Chondrocyte (in vitro differentiated cells): ENCODE measurements at regions not wholly inside any gene's neighbourhood (a gene's known extent, or its start where the extent isn't known, plus 50 kb on each side); places are given as distances from the start of the nearest gene placed in this dataset.

Experiments used
- DNase-seq: peaks from one replicate; pipeline ENCODE4 v3.0.0; 2021; ENCODE audit warnings: mixed read lengths, low spot score
- H3K27ac Mint-ChIP-seq: one replicate; pipeline ENCODE4 v1.8.0; 2021; ENCODE audit warnings: mild to moderate bottlenecking, moderate library complexity, mixed read lengths; ENCODE audit not compliant: unreplicated experiment
- H3K27me3 Mint-ChIP-seq: 2 replicates; pipeline ENCODE4 v1.8.0; 2021; ENCODE audit warnings: low read depth, mixed read lengths
- H3K36me3 Mint-ChIP-seq: 2 replicates; pipeline ENCODE4 v1.8.0; 2021; ENCODE audit warnings: low read depth, mixed read lengths
- H3K4me1 Mint-ChIP-seq: 2 replicates; pipeline ENCODE4 v1.8.0; 2021; ENCODE audit warnings: low read depth, mild to moderate bottlenecking, mixed read lengths
- H3K4me3 Mint-ChIP-seq: one replicate; pipeline ENCODE4 v1.8.0; 2021; ENCODE audit warnings: mild to moderate bottlenecking, moderate library complexity, mixed read lengths; ENCODE audit not compliant: unreplicated experiment
- H3K9me3 Mint-ChIP-seq: 2 replicates; pipeline ENCODE4 v1.8.0; 2021; ENCODE audit warnings: low read depth, mixed read lengths
- CTCF ChIP-seq: fragments of 200-600 bp; sonication (generic); IDR thresholded peaks from 2 replicates; pipeline ENCODE4 v1.5.0; 2021; ENCODE audit warnings: antibody characterized with exemption, mild to moderate bottlenecking, moderate library complexity

GRCh38 chr18:7413906-7414305, 153.2 kb upstream of the PTPRM start:
- Mint-ChIP-seq H3K4me3 (no peak overlapping the region), H3K36me3 (no peaks in the 10 kb centered on the region), H3K4me1 (peaks cover 21% of the 10 kb centered on the region), H3K27me3 (no peaks in the 10 kb centered on the region), H3K9me3 (peaks cover 6% of the 10 kb centered on the region), H3K27ac (no peak overlapping the region)
- DNase-seq: no peak
- no peak for TF ChIP-seq CTCF

GRCh38 chr18:7414459-7414858, 152.7 kb upstream of the PTPRM start:
- no peaks in the 10 kb centered on the region for H3K27me3 Mint-ChIP-seq
- TF ChIP-seq CTCF: no peak
- DNase-seq: no peak
- no peaks in the 10 kb centered on the region for H3K36me3 Mint-ChIP-seq
- H3K4me3 Mint-ChIP-seq: no peak overlapping the region
- peaks cover 3% of the 10 kb centered on the region for H3K9me3 Mint-ChIP-seq
- peaks cover 21% of the 10 kb centered on the region for H3K4me1 Mint-ChIP-seq
- no peak overlapping the region for H3K27ac Mint-ChIP-seq

- H3K27ac Mint-ChIP-seq: no peak overlapping the region
- H3K9me3 Mint-ChIP-seq: no peaks in the 10 kb centered on the region
- no peaks in the 10 kb centered on the region for H3K27me3 Mint-ChIP-seq
- H3K4me3 Mint-ChIP-seq: no peak overlapping the region
- H3K36me3 Mint-ChIP-seq: no peaks in the 10 kb centered on the region
- no peak for TF ChIP-seq CTCF
- H3K4me1 Mint-ChIP-seq: peaks cover 21% of the 10 kb centered on the region
- DNase-seq: no peak
These were observed 151.8 kb upstream of the PTPRM start for GRCh38 chr18:7415081-7415894.

- Mint-ChIP-seq H3K4me1 (peaks cover 21% of the 10 kb centered on the region), H3K27ac (no peak overlapping the region), H3K36me3 (no peaks in the 10 kb centered on the region), H3K27me3 (no peaks in the 10 kb centered on the region), H3K4me3 (no peak overlapping the region), H3K9me3 (no peaks in the 10 kb centered on the region)
- DNase-seq: no peak
- TF ChIP-seq CTCF: no peak
These were observed 149.4 kb upstream of the PTPRM start for GRCh38 chr18:7417727-7418126.

- Mint-ChIP-seq H3K36me3 (no peaks in the 10 kb centered on the region), H3K9me3 (peaks cover 5% of the 10 kb centered on the region), H3K27me3 (peaks cover 2% of the 10 kb centered on the region), H3K4me3 (no peak overlapping the region), H3K4me1 (no peaks in the 10 kb centered on the region), H3K27ac (no peak overlapping the region)
- no peak for TF ChIP-seq CTCF
- no peak for DNase-seq
These were observed 137.3 kb upstream of the PTPRM start for GRCh38 chr18:7429831-7430230.
